ENCODE measurements at regions not wholly inside any gene's neighbourhood (a gene's known extent, or its start where the extent isn't known, plus 50 kb on each side); places are given as distances from the start of the nearest gene placed in this dataset.
"Not testable (repeated sequence)": the region's sequence is repeated elsewhere in the genome, so short reads cannot be mapped to it uniquely, and the experiment has no call there.

- DNase-seq, result no peak
These were observed 52.6 kb upstream of the SP8 start for GRCh38 chr7:20839196-20839735.

DNA sequence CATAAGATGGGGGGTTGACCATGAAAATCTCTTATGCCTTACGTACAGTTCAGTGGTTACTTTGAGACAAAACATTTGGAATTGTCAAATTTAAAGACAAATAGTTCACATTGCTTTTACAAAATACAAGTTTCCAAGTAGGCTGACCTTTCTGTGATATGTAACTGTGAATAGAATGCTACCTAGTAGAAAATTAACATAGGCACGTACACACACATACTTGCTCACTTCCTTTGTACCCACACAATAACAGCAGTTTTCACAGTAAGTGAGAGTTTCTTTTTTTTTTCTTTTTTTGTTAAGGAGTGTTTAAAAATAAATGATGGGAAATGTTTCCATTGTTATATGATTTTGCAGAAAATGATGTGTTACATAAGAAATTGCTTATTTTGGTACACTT is 53.3 kb upstream of the SP8 start:
- no peak for DNase-seq

GRCh38 chr7:20846791-20847190 is 60.1 kb upstream of the SP8 start:
- no peak for DNase-seq

GRCh38 chr7:20858951-20859350 is 72.3 kb upstream of the SP8 start:
- peak in 25 of 56 donors; percentile 1 to 50 (median 6) for DNase-seq

DNA sequence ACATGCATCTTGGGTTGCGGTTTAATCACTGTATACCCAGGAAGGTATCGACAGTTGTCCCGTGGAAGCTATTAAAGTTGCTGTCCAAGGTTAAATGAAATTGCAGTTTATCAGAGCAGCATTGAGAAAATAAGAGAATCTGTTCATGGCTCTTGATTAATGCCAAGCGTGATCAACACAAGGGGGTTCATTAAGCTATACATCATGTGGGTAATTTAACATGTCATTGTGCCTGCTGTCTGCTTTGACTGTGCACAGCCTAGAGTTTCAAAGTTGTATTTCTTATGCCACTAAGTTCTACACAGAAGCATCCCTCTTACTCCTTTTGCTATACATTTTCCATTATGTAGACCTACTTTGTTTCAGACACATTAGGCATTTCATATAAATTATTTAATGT is 74.8 kb upstream of the SP8 start:
- no peak for DNase-seq

DNA sequence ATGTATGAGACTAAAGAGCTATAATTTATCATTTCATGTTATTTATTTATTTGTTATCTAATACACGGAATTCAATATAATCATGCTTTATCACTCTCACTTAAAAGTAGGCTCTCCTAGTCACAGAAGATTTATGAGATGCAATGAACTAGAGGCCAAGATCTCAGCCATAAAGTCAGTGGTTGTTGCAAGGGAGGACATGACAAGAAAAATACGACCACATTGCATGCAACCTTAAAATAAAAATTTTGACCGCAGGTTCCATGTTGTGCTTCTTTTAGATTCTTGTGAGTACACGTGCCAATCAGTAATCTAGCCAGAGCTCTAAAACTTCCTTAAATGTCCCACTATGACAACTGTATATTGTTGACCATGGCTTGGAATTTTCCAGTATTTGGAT is 75.9 kb upstream of the SP8 start:
- DNase-seq, result no peak

DNA sequence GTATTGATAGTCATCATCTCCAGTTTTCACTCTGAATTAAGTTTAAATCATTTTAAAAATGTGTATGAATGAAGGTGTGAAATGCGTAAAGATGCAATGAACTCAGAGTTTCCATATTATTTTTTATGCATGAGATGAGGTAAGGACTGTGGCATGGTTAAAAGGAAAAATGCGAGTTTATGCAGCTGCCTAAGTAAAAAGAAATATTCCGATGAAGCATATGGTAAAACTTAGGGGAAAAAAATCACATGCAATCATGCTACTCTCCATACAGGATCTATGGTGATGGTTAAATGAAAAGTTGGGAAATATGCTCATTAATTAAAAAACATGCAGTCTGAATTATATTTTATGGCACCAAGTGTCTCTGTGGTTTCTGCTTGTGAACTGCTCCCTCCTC is 77.5 kb upstream of the SP8 start:
- DNase-seq, result no peak

- no peak for DNase-seq
These were observed 79.0 kb upstream of the SP8 start for GRCh38 chr7:20865684-20866083.

- DNase-seq, result no peak
These were observed 84.3 kb upstream of the SP8 start for GRCh38 chr7:20870977-20871376.

DNA sequence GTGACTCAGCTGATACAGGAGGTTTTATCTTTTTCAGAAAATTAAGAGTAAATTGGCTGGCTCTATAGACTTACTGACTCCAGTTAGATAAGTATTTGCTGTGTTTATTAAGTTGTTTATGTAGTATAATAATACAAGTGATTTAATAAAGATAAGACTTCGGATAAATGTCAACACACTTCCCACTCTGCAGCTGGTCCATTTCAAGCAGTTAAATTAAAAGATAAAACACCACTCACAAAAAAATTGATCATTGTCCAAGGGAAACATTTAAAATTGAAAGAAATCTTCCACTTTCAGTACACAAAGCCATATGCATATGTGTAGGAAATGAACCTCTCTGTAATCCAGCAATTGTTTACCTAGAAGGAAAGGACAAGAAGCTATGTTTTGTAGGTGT is 106.1 kb upstream of the SP8 start:
- no peak for DNase-seq

DNA sequence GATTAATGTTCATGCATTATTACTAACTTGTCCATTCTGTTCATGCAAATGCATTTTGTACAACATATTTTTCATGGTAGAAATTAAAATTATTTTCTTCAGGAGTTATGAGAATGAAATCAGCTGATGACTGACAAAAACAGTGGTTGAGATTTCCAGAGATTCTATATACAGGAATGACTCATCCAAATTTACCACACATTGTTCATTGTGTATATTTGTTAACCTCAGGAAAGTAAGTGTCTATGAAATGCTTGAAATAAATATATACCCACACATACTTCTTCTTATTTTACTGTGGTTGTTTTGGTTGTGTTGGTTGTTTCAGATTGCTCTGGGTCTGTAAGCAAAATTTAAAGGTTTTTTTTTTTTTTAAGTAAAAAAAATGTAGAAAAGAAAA is 108.1 kb upstream of the SP8 start:
- no peak for DNase-seq

DNA sequence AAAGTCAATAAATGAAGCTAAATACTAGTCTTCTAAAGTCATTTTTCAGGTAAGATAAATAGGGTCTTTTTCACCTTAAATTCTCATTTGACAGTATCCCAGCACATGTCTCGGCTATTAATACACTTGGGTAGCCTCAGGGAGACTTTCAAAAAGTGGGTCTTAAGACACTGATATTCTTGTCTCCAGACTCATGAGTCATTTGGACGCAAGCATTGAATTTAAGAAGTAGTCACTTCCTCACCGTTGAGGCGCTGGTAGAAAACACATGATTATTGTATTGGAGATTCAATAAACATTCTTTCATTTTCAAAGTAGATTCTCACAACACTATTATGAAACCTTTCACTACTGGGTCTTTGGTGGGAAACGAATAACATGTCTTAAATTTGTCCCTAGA is 108.9 kb upstream of the SP8 start:
- DNase-seq, result no peak

- DNase-seq, result no peak
These were observed 110.3 kb upstream of the SP8 start for GRCh38 chr7:20896996-20897395.

DNA sequence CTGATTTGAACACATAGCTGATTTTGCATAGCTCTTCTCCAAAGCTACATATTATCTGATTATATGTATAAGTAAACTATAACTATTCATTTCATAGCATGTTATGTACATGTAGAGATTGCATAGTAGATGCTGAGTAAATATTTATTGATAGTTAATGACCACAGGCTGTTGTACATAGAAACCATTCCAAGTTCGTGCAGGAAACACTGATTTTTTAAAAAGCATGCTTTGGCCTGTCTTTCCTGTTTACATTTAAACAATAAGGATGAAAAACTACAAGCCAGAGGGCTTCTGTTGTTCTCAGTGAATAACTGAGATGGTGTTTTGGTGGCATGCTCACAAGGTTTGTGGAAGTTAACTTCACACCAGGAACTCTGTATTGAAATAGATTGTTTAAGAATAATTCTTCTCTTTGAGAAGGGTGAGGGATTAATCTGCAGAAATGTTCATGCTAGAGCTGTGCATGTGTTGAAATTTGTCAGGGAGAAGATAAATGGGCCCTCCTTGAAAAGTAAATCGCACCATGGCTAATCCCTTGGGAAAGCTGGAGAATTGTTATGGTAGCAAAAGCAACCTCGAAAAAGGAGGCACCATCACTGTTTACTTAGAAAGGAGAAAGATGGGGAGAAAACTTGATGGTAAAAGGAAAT is 120.2 kb upstream of the SP8 start:
- DNase-seq, result no peak

DNA sequence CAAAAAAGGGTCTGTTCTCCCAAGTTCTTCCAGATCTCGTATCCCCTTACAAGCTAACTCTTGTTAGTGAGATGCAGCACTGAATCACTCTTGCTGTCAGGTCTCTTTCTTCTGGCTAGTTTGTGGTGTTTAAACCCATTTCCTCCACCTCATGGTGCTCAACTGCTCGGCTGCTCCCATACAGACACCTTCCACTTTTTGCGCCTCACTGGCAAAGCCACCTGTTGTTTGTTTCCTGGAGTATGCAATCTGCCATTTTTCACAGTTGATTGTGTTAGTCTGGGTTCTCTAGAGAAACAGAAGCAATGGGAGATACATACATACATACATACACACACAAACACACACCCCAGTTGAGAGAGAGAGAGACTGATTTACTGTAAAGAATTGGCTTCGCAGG is 124.4 kb upstream of the SP8 start:
- DNase-seq, result no peak

DNA sequence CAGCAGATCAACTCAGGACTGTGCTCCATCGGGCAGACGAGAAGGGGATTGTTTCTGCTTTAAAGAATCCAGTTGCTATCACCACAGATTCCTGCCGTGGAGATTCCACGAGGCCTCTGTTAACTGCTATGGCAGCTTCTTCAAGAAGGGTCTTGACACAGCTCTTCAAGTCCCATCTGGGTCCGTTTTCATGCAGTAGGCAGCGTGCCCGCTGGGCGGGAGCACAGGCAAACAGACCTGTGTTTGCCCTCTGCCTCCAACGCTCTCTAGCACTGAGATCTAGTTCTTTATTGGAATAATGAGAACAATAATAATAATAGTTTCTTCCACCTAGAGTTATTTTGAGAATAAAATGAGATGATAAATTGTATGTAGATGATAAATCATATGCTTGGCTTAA is 127.2 kb upstream of the SP8 start:
- DNase-seq, result no peak

- DNase-seq, result no peak
These were observed 129.6 kb upstream of the SP8 start for GRCh38 chr7:20916311-20916710.

DNA sequence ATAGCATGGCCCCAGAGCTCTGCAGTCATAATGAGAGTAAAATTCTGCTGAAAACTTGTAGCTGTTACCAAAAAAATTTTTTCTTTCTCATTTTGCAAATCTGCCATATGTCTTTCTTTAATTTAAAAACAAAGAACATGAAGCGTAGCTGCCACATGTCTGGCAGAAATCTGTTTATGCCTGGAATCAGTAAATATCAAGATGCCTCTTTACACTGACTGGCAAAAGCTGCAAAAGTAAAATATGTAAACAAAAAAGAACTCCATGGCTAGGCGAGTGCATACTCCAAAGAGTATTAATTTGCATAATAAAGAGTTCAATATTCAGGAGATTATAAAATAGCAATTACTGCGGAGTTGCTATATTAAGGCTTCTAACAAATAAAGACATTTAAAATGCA is 130.9 kb upstream of the SP8 start:
- DNase-seq, result no peak

- DNase-seq, result no peak
These were observed 131.5 kb upstream of the SP8 start for GRCh38 chr7:20918156-20918555.

DNA sequence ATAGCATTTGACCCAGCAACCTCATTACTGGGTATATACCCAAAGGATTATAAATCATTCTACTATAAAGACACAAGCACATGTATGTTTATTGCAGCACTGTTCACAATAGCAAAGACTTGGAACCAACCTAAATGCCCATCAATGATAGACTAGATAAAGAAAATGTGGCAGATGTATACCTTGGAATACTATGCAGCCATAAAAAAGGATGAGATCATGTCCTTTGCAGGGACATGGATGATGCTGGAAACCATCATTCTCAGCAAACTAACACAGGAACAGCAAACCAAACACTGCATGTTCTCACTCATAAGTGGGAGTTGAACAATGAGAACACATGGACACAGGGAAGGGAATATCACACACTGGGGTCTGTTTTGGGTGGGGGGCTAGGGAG is 140.5 kb upstream of the SP8 start:
- DNase-seq, result not testable (repeated sequence)

- DNase-seq, result no peak
These were observed 141.3 kb upstream of the SP8 start for GRCh38 chr7:20927976-20928375.

DNA sequence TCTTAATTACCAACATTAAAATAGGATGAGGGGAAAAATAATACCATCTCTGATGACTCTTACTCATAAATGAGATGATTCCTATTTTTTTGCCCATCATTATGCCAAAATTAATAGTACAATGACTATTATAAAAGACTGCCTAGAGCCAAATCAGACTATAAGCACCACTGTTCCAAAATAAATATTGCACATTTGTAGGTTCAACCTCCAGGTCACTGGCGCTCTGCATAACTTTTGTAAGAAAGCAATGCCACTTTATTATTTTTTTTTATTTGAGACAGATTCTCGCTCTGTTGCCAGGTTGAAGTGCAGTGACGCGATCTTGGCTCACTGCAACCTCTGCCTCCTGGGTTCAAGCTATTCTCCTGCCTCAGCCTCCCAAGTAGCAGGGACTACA is 142.5 kb upstream of the SP8 start:
- DNase-seq, result no peak

DNA sequence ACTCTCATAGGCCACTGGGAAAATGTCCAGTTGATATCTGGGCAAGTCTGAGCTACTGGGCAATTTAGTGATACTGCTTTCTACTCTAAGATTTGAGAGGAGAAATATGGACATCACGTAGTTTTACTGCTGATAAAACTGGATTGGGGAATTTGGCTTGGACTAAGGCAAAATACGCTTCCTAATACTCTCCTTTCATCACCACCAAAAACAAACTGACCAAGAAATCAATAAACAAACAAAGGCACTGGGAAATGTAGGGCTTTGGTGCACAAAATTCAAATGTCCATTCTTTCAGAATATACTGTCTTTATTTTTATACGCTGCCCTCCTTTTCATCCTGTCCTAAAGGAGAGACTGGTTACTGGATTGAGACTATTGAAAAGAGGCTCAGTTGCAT is 145.1 kb upstream of the SP8 start:
- DNase-seq, result no peak
